Hematopoietic multipotent progenitor cell treated with erythropoietin and hydrocortisone succinate and interleukin-3 and kit ligand, for 8 days (in vitro differentiated cells): ENCODE measurements at regions not wholly inside any gene's neighbourhood (a gene's known extent, or its start where the extent isn't known, plus 50 kb on each side); places are given as distances from the start of the nearest gene placed in this dataset.

Experiments used
- DNase-seq: peaks from one replicate; pipeline ENCODE4 v3.0.0-alpha.2; 2015

DNA sequence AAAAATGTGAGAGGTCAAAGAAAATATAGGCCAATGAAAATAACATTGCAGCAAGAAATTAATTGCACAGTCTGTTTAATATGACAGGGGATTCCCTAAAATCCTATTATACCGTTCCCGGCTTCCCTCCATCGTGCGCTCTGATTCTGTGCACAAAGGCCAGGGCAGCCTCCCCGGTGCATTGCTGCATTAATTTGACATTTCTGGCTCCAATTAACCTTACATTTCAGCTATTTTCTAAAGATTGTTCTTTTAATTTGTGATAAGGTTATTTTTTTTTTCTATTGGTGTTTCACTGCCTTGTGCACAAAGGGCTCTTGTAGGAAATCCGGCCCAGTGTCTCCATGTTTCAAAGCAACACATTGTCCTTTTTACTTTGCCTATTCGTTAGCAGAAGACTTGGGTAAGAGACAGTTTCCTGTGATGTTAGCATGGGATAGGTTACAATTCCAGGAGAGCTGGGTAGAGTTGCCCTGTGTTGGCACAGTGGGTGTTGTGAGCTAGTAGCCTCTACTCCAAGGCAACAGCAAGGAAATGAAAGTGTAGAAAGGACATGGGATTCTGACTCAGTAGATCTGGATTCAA, 257.3 kb upstream of the IGF1R start:
- DNase-seq: no peak

DNA sequence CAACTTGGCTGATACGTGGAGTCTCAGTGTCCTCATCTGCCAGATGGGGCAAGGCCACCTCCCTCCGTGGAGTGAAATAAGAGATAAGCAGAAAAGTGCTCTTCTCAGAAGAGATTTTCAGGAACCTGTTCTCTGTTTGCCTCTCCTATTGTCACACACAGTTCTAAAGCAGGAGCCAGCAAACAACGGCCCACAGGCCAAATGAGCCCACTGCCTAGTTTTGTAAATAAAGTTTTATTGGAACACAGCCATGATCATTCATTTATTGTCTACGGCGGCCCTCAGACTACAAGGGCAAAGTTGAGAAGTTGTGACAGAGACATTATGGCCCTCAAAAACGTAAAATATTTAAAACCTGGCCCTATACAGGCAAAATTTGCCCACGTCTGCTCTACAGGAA, 256.8 kb upstream of the IGF1R start:
- DNase-seq: no peak

DNA sequence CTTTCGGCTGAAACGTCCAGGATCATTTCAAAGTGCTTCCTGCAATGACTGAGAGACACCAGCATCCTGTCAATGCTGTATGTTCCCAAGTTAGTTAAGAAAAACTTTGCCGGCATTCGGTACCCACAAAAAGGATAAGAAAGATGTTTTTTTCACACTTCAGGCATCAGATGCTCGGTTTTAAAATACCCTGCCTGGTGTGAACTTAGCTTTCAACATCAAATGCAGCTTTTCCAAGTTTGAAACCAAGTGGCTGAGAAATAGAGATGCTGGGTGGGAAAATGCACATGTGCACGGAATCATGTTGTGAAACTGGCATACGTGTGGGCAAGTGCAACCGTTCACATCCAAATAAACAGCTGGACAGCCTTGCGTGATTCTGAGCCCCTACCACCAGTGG, 254.9 kb upstream of the IGF1R start:
- no peak for DNase-seq

DNA sequence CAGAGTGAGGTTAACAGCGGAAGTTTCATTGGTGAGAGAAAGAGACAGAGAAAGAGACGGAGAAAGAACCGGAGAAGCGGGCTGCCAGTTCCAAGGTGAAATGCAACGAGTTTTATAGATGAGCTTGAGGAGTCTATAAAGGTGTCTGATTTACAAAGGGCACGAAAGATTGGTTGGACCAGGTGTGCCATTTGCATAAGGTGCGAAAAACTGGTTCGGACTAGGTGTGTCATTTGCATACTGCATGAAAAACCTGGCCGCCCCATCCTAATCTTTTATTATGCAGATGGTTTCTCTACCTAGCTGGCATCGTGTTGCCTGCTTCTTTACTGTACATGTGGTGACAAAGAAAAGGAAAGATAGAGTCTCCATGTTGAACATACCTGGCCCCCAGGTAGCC, 253.8 kb upstream of the IGF1R start:
- DNase-seq: no peak

DNA sequence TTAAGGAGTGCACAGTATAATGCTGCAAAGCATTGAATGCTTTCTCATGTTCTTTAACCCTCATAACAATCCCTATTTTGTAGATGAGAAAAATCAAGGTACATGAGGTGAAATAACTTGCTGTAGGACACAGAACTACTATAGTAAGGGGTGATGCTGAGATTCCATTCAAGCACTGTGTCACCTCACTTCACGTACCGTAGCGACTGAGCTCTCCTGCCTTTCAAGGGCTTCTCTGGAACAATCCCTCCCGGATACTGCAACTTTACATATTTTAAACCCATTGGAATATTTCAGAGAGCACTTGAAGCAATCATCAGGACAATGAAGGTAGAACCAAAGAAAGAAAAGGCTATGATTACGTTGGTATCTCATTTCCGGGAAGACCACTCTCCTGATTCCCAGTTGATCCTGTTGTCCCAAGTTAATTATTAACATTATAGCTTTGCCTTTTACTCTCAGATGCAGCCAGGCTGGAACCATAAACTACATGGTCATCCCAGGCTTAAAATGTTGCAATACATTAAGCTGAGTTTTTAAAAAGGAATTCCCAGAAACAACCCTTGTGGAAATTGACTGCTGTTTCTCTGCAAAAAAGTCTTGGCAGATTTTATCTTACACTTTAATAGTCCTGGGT, 252.2 kb upstream of the IGF1R start:
- DNase-seq: no peak

DNA sequence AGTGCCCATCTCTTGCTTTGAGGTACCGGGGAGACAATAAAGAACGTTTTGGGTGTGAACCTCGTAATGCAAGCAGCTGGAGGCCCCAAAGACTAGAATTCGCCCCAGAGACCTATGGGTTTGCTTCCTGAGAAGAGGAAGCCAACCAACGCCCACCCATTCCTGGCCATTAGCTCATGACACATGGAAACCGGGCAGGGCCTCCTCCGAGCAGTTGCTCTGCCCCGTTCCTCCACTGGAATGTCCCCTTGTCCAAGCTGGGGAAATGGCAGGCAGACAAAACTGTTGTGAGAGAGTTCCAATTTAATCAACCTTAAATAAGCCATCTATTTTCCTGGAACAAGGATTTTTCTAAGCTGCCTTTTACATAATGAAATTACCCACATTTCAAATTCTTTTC, 250.9 kb upstream of the IGF1R start:
- no peak for DNase-seq

DNA sequence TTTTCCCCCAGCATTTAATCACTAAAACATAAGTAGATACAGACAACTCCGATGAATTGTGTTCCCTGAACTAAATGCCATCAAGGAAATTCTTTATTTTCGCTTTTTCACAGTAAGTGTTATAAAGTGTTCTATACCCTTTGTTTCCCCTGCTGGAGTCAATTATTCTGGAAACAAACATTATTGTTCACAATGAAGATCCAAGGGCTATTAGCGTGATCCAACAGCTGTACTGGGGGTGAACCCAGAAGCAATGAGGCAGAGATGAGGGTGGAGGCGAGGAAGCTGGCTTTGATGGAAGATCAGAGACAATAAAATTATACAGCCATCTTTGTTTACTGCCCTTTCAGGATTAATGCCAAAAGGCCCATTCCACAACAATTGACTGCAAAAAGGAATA, 250.3 kb upstream of the IGF1R start:
- no peak for DNase-seq

DNA sequence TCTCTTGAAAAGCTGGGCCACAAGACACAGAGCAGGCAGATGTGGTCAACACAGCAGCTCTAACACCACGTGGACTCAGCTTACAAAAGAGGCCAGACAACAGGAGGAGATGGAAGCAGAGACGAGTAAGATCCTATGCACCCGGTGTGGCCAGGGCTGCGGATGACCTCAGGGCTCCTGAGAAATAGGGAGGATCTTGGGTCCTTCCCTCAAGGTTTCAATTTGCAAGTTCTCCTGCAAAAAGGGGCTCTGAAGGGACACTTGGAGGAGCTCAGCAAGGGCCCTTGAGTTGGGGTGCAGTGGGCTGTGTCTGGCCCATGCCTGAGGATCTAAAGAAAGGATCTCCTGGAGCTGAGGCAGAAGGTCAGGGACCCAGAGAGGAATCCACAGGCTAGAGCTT, 249.5 kb upstream of the IGF1R start:
- no peak for DNase-seq

DNA sequence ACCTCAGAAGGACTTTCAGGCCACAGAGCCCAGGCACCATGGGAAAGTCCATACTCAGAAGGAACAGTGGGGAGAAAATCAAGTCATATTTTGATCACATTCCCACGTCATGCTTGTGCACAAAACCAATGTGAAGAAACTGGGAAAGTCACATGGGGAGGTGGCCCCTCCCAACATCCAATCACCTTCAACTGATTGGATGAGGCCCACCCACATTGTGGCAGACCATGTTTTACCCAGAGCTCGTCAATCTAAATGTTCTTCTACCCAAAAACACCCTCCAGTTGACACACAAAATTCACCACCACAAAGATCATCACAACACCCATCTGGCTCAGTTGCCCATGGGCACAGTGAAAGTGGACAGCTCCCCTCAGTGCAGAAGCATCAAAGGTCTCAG, 248.2 kb upstream of the IGF1R start:
- DNase-seq: no peak

DNA sequence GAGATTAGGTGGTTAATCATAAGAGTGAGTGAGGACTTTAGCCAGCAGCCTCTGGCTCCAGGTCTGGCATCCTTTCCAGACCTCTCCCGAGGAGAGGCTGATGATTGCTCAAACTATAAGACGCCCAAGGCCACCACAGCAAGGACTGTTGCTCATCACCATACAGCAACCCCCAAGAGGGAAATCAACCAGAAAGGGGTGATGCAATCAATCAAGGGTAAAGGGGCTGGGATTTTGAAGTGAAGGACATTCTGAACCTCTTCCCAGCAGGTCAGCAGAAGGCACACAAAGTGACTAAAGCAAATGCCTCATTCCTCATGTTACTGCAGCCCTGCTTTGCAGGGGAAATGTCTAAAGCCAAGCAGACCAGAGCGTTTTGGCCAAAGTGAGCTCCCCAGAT, 247.3 kb upstream of the IGF1R start:
- DNase-seq: no peak

DNA sequence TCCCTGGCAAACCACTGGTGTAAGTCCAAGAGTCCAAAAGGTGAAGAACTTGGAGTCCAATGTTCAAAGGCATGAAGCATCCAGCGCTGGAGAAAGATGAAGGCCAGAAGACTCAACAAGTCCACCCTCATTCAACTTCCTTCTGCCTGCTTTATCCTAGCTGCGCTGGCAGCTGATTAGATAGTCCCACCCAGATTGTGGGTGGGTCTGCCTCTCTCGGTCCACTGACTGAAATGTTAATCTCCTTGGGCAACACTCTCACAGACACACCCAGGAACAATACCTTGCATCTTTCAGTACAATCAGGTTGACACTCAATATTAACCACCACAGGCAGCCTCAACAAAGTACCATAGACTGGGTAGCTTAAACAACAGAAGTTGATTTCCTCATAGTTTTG, 245.9 kb upstream of the IGF1R start:
- DNase-seq: no peak

DNA sequence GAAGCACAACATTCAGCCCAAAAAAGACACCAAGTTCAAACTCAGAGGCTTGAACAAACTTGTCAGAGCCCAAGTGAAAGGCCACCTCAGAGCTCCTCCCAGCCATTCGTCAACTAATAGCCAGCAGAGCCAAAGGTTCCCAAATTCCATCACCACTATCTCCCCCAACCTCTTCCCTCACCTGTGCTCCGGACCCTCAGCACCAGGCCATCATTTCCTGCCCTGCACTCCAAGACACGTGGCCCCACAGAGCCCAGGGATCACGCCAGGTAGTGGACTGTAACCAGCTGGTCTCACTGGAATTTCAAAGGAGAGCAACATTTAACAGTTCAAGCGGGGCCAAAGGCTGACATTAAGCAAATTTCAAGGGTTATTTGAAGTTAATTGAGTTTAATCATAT, 245.2 kb upstream of the IGF1R start:
- DNase-seq: no peak

DNA sequence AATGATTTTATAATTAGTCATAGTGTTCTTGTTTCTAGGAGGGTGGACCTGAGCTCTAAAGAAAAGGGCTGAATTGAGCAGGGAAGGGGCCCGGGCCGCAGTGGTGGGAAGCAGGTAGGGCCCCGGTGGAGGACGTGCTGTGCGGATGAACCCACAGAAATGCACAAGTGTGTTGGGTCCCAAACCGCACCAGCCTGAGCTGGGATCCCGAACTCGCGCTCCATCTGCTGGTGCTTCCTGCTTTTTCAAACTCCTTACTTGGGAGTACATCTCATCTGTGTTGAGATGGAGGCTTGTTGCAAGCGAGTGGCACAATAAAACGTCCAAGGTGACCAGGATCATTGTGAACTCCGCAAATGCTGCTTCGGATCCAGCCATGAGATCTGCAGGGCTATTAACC, 244.8 kb upstream of the IGF1R start:
- DNase-seq: no peak

DNA sequence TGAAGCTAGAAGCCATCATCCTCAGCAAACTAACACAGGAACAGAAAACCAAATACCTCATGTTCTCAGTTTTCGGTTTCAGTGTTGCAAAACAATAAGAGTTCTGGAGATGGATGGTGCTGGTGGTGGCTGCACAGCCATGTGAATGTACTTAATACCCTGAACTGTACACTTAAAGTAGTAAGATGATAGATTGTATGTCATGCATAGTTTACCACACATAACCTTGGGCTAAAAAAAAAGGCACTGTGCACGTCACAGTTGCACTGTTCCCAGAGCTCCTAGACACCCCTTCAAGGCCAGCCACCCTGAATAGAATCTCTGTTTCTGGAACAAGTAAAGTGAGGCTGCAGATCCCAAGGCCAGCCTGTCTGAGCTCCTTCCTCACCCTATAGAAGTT, 243.3 kb upstream of the IGF1R start:
- DNase-seq: no peak

DNA sequence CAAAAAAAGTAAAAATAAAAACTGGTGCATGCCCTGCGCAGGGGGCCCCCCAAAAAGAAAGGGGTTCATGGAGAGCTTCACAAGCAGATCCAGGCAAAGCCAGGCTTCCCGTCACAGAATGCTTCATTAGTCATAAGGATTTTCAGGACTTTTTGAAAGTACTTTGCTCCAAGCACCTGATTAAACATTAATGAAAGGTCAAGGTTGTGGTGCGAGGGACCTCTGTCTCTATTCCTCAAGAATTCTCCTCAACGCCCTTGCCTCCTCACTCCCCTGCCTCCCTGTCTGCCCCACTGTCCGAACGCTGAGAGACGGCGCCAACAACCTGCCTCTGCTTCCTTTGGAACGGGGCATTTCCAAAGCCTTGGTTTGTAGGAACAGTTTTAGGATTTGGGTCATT, 240.1 kb upstream of the IGF1R start:
- DNase-seq: no peak

DNA sequence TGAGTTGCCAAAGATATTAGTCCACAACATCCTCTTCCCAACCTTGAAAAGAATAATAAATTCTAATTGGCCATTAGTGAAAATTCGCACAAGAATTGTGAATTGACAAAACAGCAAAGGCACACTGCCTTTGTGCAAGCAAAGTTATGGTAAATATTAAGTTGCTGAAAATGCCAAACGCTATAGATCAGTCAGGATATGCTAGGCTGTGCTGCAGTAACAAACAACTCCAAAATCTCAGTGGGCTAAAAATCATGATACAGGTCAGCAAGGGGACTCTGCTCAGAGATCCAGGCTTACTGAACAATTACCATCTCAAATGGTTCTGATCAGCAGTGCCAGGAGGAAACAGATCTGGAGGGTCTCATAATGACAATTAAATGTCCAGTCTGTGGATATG, 238.0 kb upstream of the IGF1R start:
- no peak for DNase-seq

DNA sequence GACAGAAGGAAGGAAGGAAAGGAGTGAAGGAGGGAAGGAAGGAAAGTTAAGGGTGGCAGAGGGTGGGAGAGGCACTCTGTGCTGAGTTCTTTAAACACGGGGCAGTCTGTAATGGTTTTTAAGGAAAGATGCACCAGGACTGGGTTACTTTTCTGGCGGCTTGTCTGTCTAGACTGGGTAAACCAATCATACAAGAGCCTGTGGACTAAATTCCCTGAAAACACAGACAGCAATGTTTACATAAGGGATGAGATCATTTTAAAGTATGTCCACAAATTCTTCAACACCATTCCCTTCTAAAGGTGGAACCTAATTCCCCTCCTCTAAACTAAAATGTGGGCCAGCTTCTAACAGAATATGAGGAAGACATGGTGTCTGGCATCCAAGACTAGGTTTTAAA, 235.5 kb upstream of the IGF1R start:
- DNase-seq: no peak

DNA sequence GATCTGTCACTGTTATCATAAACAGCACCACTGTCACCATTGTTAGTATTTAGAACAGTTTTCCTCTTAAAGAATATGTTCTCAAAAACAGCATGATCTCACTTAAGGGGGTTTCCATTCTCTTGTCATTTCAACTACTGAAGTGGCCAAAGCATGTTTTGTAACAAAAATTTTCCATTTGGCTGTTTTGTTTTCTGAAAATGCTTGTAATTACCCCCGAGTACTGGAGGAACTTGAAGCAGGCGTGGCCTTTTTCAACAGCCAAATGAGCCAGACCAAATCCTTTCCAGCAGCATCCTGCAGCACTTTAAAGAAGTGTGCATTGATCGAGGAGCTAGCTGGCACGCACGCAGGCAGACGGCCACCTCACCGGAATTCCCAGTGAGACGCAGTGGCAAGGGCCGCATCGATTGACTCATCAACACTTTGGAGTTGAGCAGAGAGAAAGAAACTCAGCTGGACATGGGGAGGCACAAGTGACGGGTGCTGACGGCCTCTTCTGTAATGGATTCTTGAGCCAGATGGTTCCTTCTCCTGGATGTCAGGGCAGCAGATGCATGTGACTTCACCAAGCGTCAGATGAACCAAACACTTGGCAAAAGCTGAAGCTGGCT, 234.3 kb upstream of the IGF1R start:
- DNase-seq: no peak

DNA sequence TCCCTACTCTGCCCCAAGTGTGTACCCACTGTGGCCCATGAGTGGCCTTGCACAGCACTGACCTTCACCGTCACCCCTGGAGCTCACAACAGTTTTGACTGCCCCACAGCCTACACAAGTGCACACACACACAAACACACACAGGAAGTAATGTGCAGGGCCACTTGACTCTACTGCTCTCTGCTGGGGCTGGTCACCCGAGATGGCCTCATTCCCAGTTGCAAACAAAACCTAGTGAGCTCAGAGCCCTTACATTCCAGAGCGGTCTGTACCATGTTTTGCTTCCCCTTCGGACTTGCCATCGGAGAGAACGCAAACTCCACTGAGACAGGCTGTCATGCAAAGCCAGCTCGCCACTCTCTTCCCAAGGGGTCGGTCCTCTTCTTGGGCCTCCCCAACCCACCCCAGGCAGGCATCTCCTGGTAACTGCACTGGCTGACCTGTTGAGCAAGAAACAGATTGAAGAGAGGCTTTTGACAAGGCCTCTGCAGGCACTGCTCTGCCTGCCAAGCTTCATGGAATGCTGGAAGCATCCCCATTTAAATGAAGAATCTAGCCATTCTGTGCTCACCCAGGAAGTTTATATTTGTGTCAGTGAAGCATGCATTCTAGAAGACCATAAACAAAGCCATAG, 232.0 kb upstream of the IGF1R start:
- DNase-seq: no peak

DNA sequence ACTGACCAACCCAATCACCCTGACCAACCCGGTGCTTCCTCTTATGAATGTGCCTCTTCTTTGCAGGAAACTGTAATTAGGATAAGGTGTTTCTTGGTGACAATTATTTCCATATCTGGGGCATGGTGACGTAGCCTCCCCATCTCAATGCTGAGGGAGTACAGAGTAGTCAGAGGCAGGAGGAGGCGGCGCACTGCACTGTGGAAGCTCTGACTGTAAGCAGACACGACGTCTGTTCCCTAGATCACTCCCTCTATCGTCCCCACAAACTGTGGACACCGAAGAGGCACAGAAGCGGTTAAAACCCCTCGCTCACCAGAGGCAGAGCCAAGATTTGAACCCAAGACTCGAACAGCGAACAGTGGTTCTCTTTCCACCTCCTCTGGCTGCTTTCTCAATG, 231.0 kb upstream of the IGF1R start:
- DNase-seq: no peak

DNA sequence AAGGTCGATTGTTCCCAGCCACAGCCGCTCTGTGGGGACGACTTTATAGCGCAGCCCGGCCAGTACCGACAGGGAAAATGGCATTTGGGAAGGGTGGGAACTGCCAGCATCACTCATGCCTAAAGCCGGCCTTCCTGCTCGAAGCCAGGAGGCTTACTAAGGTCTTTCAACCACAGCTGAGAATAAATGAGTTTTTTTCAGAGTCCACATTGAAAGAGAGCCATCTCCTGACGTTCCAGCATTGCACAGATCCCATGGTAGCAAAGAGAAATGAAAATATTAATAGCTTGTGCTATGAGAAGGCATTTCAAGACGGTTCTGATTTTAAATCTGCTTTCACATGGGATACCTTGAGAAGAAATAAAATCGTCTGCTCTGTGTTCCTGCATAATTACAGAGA, 230.2 kb upstream of the IGF1R start:
- no peak for DNase-seq

DNA sequence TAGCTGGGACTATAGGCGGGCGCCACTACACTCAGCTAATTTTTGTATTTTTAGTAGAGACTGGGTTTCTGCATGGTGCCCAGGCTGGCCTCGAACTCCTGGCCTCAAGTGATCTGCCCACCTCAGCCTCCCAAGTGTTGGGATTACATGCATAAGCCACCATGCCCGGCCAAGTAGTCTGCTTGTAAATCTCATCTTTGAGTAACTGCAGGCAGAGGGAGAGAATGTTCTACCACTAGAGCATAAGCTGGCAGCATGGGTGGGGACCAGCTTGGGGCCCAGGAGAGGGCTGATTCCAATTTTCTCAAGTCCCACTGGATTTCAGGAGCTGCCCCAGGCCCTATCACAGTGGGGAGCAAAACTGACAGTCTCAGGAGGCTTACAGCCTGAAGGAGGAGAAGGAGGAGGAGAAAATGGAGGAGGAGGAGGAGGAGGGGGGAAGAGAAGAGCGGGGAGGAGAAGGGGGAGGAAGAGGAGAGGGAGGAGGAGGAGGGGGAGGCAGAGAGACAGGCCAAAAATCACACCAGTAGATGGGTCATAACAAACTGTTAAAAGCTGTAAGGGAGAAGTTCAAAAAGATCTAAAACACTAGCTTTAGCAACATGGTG, 229.1 kb upstream of the IGF1R start:
- DNase-seq: no peak

DNA sequence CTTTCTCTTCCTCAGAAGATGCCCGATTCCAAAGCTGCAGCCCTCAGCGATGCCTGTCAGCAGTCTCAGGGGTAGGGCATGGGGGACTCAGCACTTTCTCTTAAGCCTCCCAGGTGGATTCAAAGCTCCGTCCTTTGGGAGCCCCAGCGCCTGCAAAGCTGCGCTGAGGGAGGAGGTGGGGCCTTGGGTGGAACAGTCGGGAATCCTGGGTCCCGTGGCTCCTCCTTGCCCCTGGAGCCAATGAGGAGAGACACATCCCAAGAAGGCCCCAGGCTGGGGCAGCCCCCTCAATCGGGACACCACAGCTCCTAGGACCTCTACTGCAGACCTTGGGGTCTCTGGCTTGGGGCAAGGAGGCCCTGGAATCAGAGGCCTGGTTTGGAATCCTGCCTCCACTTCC, 227.5 kb upstream of the IGF1R start:
- no peak for DNase-seq
